ENCODE measurements at regions not wholly inside any gene's neighbourhood (a gene's known extent, or its start where the extent isn't known, plus 50 kb on each side); places are given as distances from the start of the nearest gene placed in this dataset.

GRCh38 chr2:226644399-226644865 is 155.2 kb downstream of the IRS1 start:
- DNase-seq (peak in 1 of 2 donors; percentile 34), ATAC-seq (peak; percentile 46 to 92 (median 83))
- Histone ChIP-seq H3K27ac (peak overlapping the region in 9 of 10 donors; percentile 15 to 74 (median 43)), H3K27me3 (peaks cover 0 to 25% (median 6%) of the 10 kb centered on the region in 7 donors), H3K36me3 (no peaks in the 10 kb centered on the region), H3K9me3 (peaks cover 0 to 20% (median 5%) of the 10 kb centered on the region in 11 donors), H3K4me1 (peaks cover 2 to 33% (median 14%) of the 10 kb centered on the region in 9 donors), H3K4me3 (no peak overlapping the region)
- intact Hi-C loops (cut with DNase I): no loop called here
- no peak for TF ChIP-seq CTCF (IDR thresholded peaks at IDR 0.05)
- 31 to 32% methylated on average over 6 of the region's 6 CpGs for WGBS, 2 donors

- WGBS, 2 donors: 75 to 79% methylated on average over 5 of the region's 5 CpGs
- peak overlapping the region in 4 of 10 donors; percentile 23 to 74 (median 47) for H3K27ac ChIP-seq
- H3K4me3 ChIP-seq: no peak overlapping the region
- peaks cover 0 to 30% (median 11%) of the 10 kb centered on the region in 9 donors for H3K4me1 ChIP-seq
- H3K27me3 ChIP-seq: peaks cover 0 to 25% (median 6%) of the 10 kb centered on the region in 7 donors
- no peak for TF ChIP-seq CTCF (IDR thresholded peaks at IDR 0.05)
- peaks cover 0 to 15% (median 2%) of the 10 kb centered on the region in 11 donors for H3K9me3 ChIP-seq
- DNase-seq (no peak), ATAC-seq (peak in 1 of 8 donors; percentile 21)
- H3K36me3 ChIP-seq: no peaks in the 10 kb centered on the region
- intact Hi-C loops (cut with DNase I): no loop called here
These were observed 155.7 kb downstream of the IRS1 start for GRCh38 chr2:226643946-226644282.

DNA sequence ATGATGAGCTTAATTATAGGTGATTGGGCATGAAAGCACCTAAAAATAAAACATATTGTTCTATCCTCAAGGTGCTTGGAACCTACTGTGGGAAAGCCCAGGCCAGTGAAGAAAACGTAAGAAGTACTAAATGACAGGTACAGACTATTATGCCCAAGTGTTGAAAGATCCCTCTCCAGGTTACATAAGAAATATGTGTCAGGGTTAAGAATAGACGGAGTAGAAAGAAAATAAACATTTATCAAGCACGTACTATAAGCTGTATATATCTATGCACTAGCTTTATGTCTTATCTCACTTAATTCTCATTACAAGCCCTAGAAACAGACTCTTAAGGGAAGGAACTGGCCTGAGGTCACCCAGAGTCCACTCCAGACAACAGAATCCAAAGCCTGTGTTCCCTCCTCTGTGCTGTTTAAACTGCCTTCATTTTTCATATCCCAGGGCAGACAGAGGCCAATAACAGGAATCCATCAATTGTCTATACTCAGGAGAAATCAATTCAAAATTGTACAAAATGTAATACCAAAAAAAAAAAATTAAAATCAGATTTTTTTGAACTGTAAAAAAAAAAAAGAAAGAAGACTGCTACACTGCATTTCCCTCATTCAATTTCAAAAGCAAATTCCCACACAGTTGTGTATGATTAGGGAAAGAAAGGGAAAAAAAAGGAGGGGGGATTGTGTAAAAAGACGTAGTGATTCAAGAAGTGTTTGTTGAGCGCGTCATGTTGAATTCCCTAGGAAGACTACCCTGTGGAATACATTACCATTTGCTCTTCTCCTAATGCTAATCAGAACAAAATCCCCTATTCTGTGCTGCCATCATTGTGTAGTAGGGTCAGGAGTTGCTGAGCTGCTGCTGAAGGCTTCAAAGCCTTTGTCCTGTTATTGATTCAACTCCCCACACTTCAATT is 156.3 kb downstream of the IRS1 start:
- Histone ChIP-seq H3K27ac (peak overlapping the region in 5 of 10 donors; percentile 11 to 74 (median 27)), H3K4me1 (peaks cover 0 to 30% (median 11%) of the 10 kb centered on the region in 9 donors), H3K27me3 (peaks cover 0 to 25% (median 6%) of the 10 kb centered on the region in 7 donors), H3K36me3 (no peaks in the 10 kb centered on the region), H3K4me3 (no peak overlapping the region), H3K9me3 (peaks cover 0 to 13% (median 2%) of the 10 kb centered on the region in 11 donors)
- no peak for TF ChIP-seq CTCF (IDR thresholded peaks at IDR 0.05)
- peak in 1 of 8 donors; percentile 9 for ATAC-seq
- intact Hi-C loops (cut with DNase I): no loop called here
- DNase-seq: no peak
- 64 to 77% methylated on average over 6 of the region's 6 CpGs for WGBS, 2 donors

GRCh38 chr2:226641008-226641407 is 158.6 kb downstream of the IRS1 start:
- intact Hi-C loops (cut with DNase I): no loop called here
- H3K36me3 ChIP-seq: no peaks in the 10 kb centered on the region
- DNase-seq (no peak), ATAC-seq (no peak)
- peaks cover 0 to 30% (median 11%) of the 10 kb centered on the region in 9 donors for H3K4me1 ChIP-seq
- 85 to 92% methylated on average over 1 of the region's 1 CpG for WGBS, 2 donors
- no peak for TF ChIP-seq CTCF (IDR thresholded peaks at IDR 0.05)
- H3K27ac ChIP-seq: no peak overlapping the region
- peaks cover 0 to 25% (median 0%) of the 10 kb centered on the region in 7 donors for H3K27me3 ChIP-seq
- H3K4me3 ChIP-seq: no peak overlapping the region
- H3K9me3 ChIP-seq: peaks cover 0 to 13% (median 2%) of the 10 kb centered on the region in 11 donors
